Smooth muscle cell (in vitro differentiated cells): ENCODE measurements at regions not wholly inside any gene's neighbourhood (a gene's known extent, or its start where the extent isn't known, plus 50 kb on each side); places are given as distances from the start of the nearest gene placed in this dataset.

ENCODE experiments used
- DNase-seq: peaks from one replicate; lab custom pipeline; 2025; ENCODE audit not compliant: unreplicated experiment; lab: John Stamatoyannopoulos, UW
- H2AFZ ChIP-seq: fragments of 200-600 bp; sonication (generic); 2 replicates; pipeline ENCODE4 v1.6.0; 2016; ENCODE audit warnings: antibody characterized with exemption, low read depth, mild to moderate bottlenecking
- H3F3A ChIP-seq: fragments of 200-600 bp; sonication (generic); 2 replicates; pipeline ENCODE4 v1.6.0; 2017; ENCODE audit warnings: antibody characterized with exemption, low read depth
- H3K27ac ChIP-seq: fragments of 200-600 bp; sonication (generic); 2 replicates; pipeline ENCODE4 v1.5.1; 2016; ENCODE audit warnings: low read depth, mild to moderate bottlenecking
- H3K27me3 ChIP-seq: fragments of 200-600 bp; sonication (generic); 2 replicates; pipeline ENCODE4 v1.6.1; 2016; ENCODE audit warnings: low read depth, mild to moderate bottlenecking
- H3K36me3 ChIP-seq: fragments of 200-600 bp; sonication (generic); 2 replicates; pipeline ENCODE4 v1.5.1; 2016; ENCODE audit warnings: low read depth
- H3K4me1 ChIP-seq: fragments of 200-600 bp; sonication (generic); 2 replicates; pipeline ENCODE4 v1.5.1; 2016; ENCODE audit warnings: low read depth
- H3K4me2 ChIP-seq: fragments of 200-600 bp; sonication (generic); 2 replicates; pipeline ENCODE4 v1.6.0; 2016; ENCODE audit warnings: mild to moderate bottlenecking
- H3K4me3 ChIP-seq: fragments of 200-600 bp; sonication (generic); 2 replicates; pipeline ENCODE4 v1.5.1; 2016; ENCODE audit warnings: mild to moderate bottlenecking
- H3K79me2 ChIP-seq: fragments of 200-600 bp; sonication (generic); 2 replicates; pipeline ENCODE4 v1.6.0; 2016; ENCODE audit warnings: low read depth, mild to moderate bottlenecking
- H3K9ac ChIP-seq: fragments of 200-600 bp; sonication (generic); 2 replicates; pipeline ENCODE4 v1.6.0; 2016; ENCODE audit warnings: low read depth
- H3K9me3 ChIP-seq: fragments of 200-600 bp; sonication (generic); replicated peaks from 2 replicates; pipeline ENCODE4 v1.5.1; 2016; ENCODE audit warnings: low read depth
- H4K20me1 ChIP-seq: fragments of 200-600 bp; sonication (generic); 2 replicates; pipeline ENCODE4 v1.6.0; 2016; ENCODE audit warnings: low read depth
- CTCF ChIP-seq: fragments of 200-600 bp; sonication (generic); IDR thresholded peaks from 2 replicates; pipeline ENCODE4 v1.5.1; 2017; ENCODE audit warnings: borderline replicate concordance, mild to moderate bottlenecking, antibody characterized with exemption; ENCODE audit not compliant: insufficient read depth, poor library complexity, severe bottlenecking
- WGBS: methylation state at CpG from one replicate; pipeline ENCODE4 v1.1.7; 2016; ENCODE audit warnings: low lambda C conversion rate; 5-methylcytosine and 5-hydroxymethylcytosine counted together

DNA sequence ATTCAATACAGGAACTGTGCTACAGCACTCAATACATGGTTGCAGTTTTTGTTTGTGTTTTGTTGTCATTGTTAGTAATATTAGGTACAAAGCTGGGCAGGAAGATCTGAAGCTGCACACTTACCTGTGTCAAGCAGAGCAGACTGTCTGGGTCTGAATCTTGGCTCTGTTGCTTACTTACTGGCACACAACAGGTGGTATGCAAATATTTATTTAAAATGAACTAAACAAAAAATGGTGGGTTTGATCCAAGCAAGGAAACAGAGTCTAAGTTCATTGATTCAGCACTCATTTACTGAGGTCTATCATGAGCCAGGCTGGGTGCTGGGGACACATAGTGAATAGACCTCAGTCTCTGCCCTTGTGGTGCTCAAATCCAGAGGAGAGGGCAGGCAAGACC lies 230.4 kb downstream of the OMA1 start:
- Histone ChIP-seq H2AFZ (no peak overlapping the region), H3K79me2 (no peaks in the 10 kb centered on the region), H4K20me1 (no peaks in the 10 kb centered on the region), H3K27me3 (no peaks in the 10 kb centered on the region), H3K9ac (no peak overlapping the region), H3K36me3 (no peaks in the 10 kb centered on the region), H3K4me3 (no peak overlapping the region), H3K4me1 (no peaks in the 10 kb centered on the region), H3K9me3 (no peaks in the 10 kb centered on the region), H3K4me2 (no peak overlapping the region), H3K27ac (no peak overlapping the region), H3F3A (no peaks in the 10 kb centered on the region)
- TF ChIP-seq CTCF = no peak
- no peak for DNase-seq

DNA sequence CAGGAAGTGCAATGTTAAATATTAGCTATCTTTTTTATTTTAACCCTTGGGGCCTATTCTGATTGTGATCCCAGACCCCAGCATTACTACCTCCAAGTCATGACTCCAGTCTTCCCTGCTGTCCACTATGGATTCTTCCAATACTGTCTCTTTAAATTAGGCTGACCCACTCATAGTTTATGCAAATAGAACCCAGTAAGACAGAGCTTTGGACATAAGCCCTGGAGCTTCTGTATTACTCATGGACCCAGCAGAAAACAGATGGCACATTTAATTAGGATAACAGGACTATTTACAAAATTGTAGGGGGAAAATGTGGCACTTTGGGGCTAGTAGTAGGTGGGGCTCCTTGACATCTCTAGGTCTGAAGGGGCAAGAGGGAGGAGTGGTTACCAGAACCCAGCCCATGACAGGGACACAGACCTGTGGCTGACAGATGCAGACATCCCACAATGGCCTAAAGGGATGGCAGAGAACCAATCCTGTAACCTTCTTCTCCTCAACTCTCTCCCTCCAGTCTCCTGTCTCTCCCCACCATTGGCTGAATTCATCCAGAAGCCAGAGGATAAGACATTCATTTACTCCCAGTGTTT lies 233.5 kb downstream of the OMA1 start:
- H3K9me3 ChIP-seq = no peaks in the 10 kb centered on the region
- H3F3A ChIP-seq = no peaks in the 10 kb centered on the region
- no peak overlapping the region for H3K9ac ChIP-seq
- no peak overlapping the region for H3K27ac ChIP-seq
- peaks cover 3% of the 10 kb centered on the region for H3K4me1 ChIP-seq
- no peak for DNase-seq
- H3K79me2 ChIP-seq = no peaks in the 10 kb centered on the region
- no peaks in the 10 kb centered on the region for H3K36me3 ChIP-seq
- no peak overlapping the region for H3K4me3 ChIP-seq
- no peak overlapping the region for H3K4me2 ChIP-seq
- TF ChIP-seq CTCF = no peak
- H3K27me3 ChIP-seq = no peaks in the 10 kb centered on the region
- no peak overlapping the region for H2AFZ ChIP-seq
- H4K20me1 ChIP-seq = no peaks in the 10 kb centered on the region

DNA sequence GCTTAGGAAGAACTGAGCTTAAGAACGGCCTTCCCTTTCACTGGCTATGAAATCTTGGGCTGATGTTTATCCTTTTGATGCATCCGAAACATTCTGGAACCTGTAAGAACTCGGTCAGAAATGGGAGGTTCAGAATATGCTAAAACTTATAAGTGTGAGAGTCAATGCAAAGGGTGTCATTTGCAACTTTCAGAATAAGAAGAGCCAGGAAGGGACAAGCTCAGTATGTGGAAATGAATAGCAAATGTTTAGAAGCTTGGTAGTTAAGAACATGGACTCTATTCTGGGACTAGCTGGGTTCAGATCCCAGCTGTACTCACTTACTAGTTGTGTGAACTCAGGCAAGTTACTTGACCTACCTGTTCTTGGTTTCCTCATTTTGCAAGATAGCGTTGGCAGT lies 234.1 kb downstream of the OMA1 start:
- Histone ChIP-seq H4K20me1 (no peaks in the 10 kb centered on the region), H3K9me3 (no peaks in the 10 kb centered on the region), H3K9ac (no peak overlapping the region), H3K4me3 (no peak overlapping the region), H3K27me3 (no peaks in the 10 kb centered on the region), H3K4me2 (no peak overlapping the region), H3K36me3 (no peaks in the 10 kb centered on the region), H3K4me1 (peaks cover 3% of the 10 kb centered on the region), H2AFZ (no peak overlapping the region), H3F3A (no peaks in the 10 kb centered on the region), H3K79me2 (no peaks in the 10 kb centered on the region), H3K27ac (no peak overlapping the region)
- no peak for DNase-seq
- no peak for TF ChIP-seq CTCF
- WGBS = 88% methylated on average over 4 of the region's 4 CpGs

GRCh38 chr1:58310881-58311280 lies 235.6 kb downstream of the OMA1 start:
- no peaks in the 10 kb centered on the region for H3K9me3 ChIP-seq
- H3K4me1 ChIP-seq = peaks cover 3% of the 10 kb centered on the region
- H3F3A ChIP-seq = no peaks in the 10 kb centered on the region
- no peak overlapping the region for H3K4me3 ChIP-seq
- no peak overlapping the region for H3K27ac ChIP-seq
- no peaks in the 10 kb centered on the region for H4K20me1 ChIP-seq
- DNase-seq = no peak
- no peaks in the 10 kb centered on the region for H3K79me2 ChIP-seq
- H3K27me3 ChIP-seq = no peaks in the 10 kb centered on the region
- no peak for TF ChIP-seq CTCF
- H3K4me2 ChIP-seq = no peak overlapping the region
- no peak overlapping the region for H3K9ac ChIP-seq
- 32% methylated on average over 1 of the region's 1 CpG for WGBS
- H2AFZ ChIP-seq = no peak overlapping the region
- H3K36me3 ChIP-seq = no peaks in the 10 kb centered on the region
